Midbrain (tissue), 1 donor: ENCODE measurements at regions not wholly inside any gene's neighbourhood (a gene's known extent, or its start where the extent isn't known, plus 50 kb on each side); places are given as distances from the start of the nearest gene placed in this dataset.
"Not testable (repeated sequence)": the region's sequence is repeated elsewhere in the genome, so short reads cannot be mapped to it uniquely, and the experiment has no call there.

Experiments
- DNase-seq: peaks from one replicate; lab custom pipeline; 2025; lab: John Stamatoyannopoulos, UW

- no peak for DNase-seq
These were observed 145.6 kb upstream of the ABI3BP start for GRCh38 chr3:101138817-101139216.

- no peak for DNase-seq
These were observed 141.1 kb upstream of the ABI3BP start for GRCh38 chr3:101134331-101134730.

DNA sequence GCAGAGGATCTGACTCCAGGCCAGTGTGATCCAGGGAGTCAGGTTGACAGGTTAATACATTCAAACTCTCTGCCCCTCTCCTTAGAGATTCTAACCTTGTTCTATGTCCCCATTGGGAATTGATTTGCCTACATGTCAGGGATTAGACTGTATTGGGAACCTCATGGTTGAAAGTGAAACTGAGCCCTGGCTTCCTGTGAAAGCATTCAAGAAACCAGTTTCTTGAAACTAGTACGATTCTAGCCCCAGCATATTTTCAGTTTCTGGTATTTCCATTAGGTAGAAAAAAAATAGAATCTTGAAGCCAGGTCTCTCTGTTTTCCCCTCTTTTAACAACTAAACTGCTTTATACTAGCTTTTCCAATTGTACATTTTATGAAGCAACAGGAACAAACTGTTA, 140.4 kb upstream of the ABI3BP start:
- no peak for DNase-seq

DNA sequence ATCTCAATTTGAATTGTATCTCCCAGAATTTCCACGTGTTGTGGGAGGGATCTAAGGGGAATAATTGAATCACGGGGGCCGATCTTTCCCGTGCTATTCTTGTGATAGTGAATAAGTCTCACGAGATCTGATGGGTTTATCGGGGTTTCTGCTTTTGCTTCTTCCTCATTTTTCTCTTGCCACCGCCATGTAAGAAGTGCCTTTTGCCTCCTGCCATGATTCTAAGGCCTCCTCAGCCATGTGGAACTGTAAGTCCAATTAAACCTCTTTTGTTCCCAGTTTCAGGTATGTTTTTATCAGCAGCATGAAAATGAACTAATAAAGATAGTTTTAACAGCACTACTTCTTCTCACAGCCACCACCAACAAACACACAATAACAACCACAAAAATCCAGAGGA, 140.0 kb upstream of the ABI3BP start:
- not testable (repeated sequence) for DNase-seq

DNA sequence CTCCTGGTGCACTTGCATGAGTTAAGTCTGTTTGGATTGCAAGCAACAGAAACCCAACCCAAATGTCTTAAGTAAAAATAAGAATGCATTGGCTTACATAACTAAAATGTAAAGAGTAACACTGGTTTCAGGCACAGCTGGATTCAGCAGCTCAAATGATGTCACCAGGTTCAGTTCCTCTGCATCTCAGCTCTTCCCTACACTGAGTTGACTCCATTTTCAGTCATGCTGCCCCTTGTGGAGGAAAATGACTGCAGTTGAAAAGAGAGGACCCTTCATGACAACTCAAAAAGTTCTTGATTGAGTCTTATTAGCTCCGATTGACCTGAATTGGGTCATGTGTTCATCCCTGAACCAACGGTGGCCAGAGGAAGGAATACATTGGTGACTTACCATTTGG, 138.5 kb upstream of the ABI3BP start:
- no peak for DNase-seq

GRCh38 chr3:101128786-101129185, 135.6 kb upstream of the ABI3BP start:
- DNase-seq = no peak

GRCh38 chr3:101128001-101128400, 134.8 kb upstream of the ABI3BP start:
- no peak for DNase-seq

DNA sequence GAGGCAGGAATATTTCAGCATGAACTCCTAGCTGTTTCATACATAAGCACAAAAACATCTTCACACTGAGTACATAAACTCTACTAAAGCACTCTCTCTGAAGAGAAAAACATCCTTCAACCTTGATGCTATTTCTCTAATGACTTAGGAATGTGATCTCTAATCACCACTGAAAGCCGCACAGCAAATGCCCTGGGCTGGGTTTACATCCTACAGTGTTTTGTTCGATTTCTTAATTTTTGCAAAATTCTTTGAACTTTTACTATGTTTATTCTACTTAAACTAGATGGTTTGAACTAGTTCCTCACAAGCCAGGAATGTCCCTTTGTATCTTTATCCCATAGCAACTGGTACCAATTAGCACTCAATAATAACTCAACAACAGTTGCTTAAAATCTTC, 130.9 kb upstream of the ABI3BP start:
- no peak for DNase-seq

DNA sequence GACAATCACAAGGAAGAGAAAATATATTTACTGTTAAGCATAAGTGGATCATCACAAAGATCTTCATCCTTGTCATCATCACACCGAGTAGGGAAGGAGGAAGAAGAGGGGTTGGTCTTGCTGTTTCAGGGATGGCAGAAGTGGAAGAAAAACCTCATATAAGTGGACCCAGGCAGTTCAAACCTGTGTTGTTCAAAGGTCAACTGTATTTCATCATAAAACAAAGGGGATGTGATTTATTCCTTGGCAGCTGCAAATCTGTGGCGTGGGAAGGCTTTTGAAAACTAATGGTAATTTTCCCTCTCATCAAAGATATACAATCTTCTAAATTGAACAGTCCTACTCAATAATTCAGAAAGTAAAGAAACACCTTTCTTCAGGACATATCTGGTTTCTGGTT, 129.9 kb upstream of the ABI3BP start:
- no peak for DNase-seq

GRCh38 chr3:101122681-101123080, 129.5 kb upstream of the ABI3BP start:
- no peak for DNase-seq

GRCh38 chr3:101120039-101120438, 126.8 kb upstream of the ABI3BP start:
- DNase-seq = no peak

DNA sequence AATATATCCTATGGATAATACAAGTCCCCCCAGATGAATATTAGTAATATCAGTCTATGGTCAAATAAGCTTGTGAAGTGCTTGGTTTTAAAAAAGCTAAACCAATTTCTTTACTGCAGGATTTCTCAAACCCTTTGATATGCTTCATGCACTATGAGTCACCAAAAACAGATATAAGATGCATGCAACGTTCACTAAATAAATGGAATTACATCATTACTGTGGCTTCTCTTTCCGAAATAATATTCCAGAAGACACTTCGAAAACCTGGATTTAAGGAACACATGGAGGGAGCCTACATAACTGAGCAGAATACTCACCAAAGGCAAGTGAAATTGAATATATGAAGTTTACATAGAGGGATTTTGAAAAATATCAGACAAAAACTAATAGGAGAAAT, 126.3 kb upstream of the ABI3BP start:
- DNase-seq = no peak

DNA sequence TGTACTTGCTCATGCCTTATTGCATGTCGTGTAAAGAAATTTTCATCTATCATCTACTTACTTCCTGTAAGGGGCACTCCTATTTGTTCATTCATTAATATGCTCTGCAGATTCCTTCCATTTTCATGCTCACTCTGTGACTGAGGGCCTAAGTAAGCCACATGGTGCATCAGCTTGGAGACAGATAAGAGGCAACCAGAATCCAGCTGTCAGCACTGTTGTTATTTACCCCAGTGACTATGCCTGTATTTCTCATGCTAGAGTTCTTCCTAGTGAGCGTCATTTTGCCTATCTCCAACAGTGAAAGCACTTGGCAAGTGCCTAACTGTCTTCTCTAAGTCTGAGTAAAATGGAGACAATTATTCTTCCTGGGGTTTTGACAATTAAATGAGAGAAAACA, 124.8 kb upstream of the ABI3BP start:
- no peak for DNase-seq

DNA sequence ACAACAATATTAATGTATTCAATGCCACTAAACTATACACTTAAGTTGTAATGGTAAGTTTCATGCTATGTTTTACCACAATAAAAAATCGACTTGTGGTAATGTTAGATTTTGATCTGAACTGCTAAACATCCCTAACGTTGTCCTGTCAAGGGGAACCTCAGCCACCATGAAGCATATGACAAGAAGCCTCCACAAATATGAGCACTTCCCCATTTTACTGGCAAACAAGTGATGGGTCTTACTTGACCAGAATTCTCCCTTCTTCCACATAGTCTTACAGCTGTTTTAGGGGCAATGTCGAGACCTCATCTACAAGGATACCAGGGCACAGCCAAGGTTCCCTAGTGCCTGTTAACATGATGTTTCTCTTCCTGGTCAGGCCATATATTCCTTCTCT, 124.2 kb upstream of the ABI3BP start:
- DNase-seq = no peak

DNA sequence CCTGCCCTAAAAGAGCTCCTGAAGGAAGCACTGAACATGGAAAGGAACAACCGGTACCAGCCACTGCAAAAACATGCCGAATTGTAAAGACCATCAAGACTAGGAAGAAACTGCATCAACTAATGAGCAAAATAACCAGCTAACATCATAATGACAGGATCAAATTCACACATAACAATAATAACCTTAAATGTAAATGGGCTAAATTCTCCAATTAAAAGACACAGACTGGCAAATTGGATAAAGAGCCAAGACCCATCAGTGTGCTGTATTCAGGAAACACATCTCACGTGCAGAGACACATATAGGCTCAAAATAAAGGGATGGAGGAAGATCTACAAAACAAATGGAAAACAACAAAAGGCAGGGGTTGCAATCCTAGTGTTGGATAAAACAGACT, 117.1 kb upstream of the ABI3BP start:
- DNase-seq = not testable (repeated sequence)

GRCh38 chr3:101104321-101104720, 111.1 kb upstream of the ABI3BP start:
- no peak for DNase-seq

DNA sequence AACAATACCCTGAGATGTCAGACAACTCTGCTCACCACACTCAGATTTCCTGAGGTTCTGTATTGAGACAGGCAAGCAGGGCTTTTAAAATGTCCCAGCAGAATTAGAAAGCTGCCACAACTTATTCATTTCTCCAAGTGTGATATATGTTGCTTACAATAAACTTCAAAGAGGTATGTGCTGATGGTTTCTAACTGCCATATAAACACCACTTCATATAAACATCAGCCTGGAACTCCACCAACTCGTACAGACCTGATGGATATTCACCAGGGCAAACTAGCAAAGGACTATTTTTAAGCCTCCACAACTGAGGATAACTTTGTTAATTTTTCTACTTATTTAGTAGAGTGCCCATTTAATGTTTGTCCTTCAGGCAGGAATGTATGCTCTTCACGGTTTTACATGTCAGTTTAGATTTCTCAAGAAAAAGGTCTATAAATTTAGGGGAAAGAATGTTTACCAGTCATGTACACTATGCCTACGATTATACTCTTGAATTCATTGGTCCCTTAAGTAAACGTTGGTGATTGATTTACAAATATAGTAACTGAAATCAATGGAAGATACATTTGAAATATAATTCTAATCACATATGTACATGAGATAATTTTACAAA, 109.6 kb upstream of the ABI3BP start:
- no peak for DNase-seq

GRCh38 chr3:101100361-101101009, 107.3 kb upstream of the ABI3BP start:
- no peak for DNase-seq

DNA sequence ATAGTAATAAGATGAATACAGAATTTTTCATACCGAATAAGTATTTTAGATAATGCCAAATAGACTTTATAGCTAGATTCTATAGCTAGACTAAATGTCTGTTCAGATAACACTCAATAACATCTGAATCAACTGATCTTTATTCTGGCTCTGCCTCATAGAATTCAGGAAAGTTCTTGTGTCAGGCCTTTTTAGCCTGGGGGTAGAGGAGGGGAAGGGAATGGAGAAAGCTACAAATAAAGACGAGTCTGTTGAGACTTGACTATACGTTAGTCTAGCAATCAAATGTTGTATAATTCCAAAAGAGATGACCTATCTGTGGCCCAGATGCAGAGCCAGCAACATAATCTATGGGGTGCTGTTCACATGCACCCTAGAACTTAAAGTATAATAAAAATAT, 106.6 kb upstream of the ABI3BP start:
- DNase-seq = no peak

- no peak for DNase-seq
These were observed 103.2 kb upstream of the ABI3BP start for GRCh38 chr3:101096444-101096843.

DNA sequence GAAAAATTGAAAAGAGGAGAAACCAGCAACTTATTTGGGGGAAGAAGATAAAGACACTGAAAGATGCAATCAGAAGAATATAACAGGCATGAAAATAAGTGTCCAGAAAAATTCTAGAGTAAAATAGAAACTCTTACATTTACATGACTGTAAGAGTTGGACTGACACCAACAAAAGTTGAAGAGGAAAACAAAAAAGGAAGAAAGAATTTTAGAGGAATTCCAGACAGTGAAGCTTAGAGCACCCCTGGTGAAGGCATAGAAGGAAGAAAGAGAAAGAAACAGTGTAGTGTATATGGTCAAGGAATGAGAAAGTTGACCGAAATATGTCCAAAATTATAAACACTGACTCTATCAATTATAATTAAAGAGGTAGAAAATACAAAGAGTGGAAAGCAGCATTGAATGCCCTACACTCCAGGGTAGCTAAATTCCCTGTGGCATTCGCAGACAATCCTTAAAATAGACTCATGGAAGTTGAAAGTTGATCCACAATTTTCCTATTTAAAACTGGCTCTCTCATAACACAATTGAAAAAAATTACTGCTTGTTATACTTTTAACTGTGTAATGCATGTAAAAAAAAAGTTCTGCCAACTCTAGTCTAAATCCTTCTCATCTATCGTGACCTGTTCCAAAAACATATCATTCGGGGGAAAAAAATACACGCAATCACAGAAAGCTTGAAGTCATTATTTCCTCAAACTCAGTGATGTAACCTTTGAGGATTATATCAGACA, 102.6 kb upstream of the ABI3BP start:
- DNase-seq = no peak

DNA sequence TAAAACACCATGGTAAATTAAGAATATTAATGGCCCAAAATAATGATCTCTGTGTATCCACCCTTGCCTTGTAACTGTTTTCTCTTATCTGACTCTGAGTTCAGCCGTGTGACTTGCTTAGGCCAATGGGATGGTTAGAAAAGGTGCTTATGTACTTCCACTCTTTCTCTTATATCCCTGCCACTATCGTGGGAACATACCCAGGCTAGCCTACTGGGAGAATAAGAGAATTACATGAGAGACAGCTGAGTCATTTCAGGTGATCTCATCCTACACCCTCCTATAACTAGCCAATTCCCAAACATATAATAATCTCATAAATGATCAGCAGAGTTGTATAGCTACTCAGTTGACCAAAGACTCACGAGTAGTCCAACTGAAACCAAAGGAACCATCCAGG, 98.3 kb upstream of the ABI3BP start:
- no peak for DNase-seq

GRCh38 chr3:101085752-101086151, 92.5 kb upstream of the ABI3BP start:
- no peak for DNase-seq
